ENCODE measurements at regions not wholly inside any gene's neighbourhood (a gene's known extent, or its start where the extent isn't known, plus 50 kb on each side); places are given as distances from the start of the nearest gene placed in this dataset.

DNA sequence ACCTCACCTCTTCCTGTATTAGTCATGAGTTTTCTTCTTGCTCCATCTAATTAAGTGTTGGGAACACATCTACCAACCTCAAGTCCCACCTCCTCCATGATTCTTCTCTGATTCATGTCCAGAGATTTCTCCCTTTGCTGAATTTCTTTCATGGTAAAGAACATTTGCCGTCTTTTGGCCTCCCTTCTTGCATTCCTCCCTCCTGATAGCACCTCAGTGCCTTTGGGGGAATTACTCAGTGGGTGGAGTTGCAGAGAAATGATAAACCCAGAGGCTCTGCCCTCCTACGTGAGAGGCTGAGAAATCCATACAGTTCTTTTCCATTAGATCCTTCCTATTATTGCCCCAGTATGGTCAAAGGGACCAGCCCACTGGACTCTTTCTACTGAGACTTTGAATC lies 651.9 kb downstream of the SLC4A3 start:
- DNase-seq (ENCODE audit: low spot score) = peak; percentile 33

DNA sequence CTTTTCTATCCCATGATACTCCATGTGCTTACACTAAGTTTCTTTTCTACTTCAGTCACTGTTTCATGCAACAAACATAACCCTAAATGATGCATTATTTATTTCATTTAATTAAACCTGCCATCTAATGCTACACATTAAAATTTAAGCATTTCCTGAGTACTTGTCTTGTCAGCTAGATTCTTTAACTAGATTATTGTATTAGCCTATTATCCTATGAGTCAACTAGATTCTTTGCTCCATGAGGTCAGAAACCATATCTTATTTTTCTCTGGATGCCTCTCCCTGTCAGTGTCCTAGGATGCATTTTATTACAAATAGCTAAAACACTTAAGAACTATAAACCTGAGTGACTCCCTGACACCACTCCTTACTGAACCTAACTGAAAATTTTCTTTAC lies 652.4 kb downstream of the SLC4A3 start:
- DNase-seq (ENCODE audit: low spot score) = no peak

DNA sequence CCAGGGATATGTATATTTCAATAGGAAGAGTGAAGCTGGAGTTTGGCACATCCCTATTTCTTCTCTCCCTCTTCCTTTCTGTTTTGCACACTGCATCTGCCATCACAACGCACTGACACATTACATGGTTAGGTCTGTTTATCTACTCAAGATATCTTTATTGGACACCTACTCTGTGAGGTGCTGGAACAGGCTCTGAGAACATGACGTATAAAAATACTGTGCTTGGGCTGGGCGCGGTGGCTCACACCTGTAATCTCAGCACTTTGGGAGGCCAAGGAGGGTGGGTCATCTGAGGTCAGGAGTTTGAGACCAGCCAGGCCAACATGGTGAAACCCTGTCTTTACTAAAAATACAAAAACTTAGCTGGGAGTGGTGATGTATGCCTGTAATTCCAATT lies 653.3 kb downstream of the SLC4A3 start:
- DNase-seq (ENCODE audit: low spot score) = no peak

DNA sequence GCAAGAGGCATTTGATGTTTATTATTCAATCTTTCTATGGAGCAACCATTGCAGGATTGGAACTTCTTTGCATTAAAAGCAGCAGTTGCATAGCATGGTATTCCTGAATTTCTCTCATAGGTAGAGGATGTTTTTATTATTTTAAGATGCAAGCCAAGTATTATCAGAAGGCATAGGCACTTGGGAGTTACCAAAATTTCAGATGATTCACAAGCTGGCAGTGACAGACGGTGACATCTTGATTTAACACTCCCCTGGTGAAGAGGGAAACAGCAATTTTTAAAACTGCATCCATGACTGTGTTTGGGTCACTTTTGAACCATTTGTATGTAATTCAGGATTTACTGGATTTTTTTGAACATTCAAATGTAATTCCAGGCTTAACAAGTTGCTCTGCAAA lies 654.3 kb downstream of the SLC4A3 start:
- DNase-seq (ENCODE audit: low spot score) = no peak

- no peak for DNase-seq (ENCODE audit: low spot score)
These were observed 654.8 kb downstream of the SLC4A3 start for GRCh38 chr2:220282236-220282635.

GRCh38 chr2:220293966-220294365 lies 666.5 kb downstream of the SLC4A3 start:
- DNase-seq (ENCODE audit: low spot score) = no peak

- no peak for DNase-seq (ENCODE audit: low spot score)
These were observed 668.7 kb downstream of the SLC4A3 start for GRCh38 chr2:220296174-220296573.

DNA sequence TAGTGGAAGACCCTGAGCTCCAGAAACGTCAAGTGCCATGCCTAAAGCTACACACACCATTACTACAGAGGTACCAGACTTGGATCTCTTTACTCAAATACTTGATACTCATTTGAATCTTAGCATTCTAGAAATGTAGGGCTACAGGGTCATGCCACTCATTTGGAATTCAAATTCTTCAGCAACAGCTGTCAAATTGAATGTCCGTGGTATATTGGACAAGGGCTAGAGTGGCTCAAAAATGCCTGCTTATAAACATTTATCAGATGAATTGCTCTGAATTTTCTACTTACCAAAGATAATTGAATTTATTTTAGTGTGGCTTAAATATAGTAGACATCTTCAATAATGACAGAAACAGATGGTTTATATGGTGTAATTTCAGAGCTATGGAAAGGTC lies 669.7 kb downstream of the SLC4A3 start:
- DNase-seq (ENCODE audit: low spot score) = no peak

- DNase-seq (ENCODE audit: low spot score) = no peak
These were observed 673.4 kb downstream of the SLC4A3 start for GRCh38 chr2:220300806-220301205.

DNA sequence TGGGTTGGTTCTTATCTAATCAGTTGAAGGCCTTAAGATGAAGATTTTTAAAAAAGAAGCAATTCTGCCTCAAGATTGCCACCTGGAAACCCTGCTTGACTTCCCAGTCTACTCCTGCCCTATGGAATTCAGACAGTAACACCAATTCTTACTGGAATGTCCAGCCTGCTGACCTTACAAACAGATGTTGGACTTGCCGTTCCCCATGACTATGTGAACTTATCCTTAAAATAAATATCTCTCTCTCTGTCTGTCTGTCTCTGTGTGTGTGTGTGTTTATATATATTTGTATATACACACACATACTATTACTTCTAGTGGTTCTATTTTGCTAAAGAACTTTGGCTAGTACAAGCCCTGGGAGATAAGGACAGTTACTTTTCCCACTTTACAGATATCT lies 675.3 kb downstream of the SLC4A3 start:
- no peak for DNase-seq (ENCODE audit: low spot score)

GRCh38 chr2:220309215-220309614 lies 681.8 kb downstream of the SLC4A3 start:
- DNase-seq (ENCODE audit: low spot score) = no peak

- no peak for DNase-seq (ENCODE audit: low spot score)
These were observed 683.0 kb downstream of the SLC4A3 start for GRCh38 chr2:220310451-220310861.

- DNase-seq (ENCODE audit: low spot score) = no peak
These were observed 687.8 kb downstream of the SLC4A3 start for GRCh38 chr2:220315098-220315823.

DNA sequence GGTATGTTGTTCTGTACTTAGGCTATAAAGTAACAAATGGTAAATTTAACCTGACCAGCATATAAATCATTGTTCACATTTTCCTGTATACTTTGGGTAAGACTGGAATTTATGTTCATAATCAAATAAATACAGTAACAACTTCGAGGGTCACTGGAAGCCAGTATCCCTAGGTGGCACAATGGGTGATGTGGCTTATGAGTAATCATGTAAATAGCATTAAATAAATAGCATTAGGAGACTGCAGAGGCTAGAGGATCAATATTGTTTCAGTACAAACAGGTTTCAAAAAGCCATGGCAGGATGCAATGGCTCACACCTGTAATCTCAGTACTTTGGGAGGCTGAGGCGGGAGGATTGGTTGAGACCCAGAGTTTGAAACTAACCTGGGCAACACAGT lies 690.6 kb downstream of the SLC4A3 start:
- no peak for DNase-seq (ENCODE audit: low spot score)

DNA sequence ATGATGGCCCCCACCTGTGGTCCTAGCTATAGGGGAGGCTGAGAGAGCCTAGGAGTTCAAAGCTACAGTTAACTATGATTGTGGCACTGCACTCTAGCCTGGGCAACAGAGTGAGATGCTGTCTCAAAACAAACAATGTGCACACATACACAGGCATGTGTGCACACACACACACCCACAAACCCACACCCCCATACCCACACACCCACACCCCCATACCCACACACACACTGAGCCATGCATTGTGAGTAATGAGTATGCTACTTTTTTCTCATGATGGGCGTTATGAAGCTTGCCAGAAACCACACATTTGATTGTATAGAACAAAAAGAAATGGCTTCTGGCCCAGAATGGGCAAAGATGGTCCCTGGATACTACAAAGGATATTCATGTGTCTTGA lies 691.1 kb downstream of the SLC4A3 start:
- no peak for DNase-seq (ENCODE audit: low spot score)

DNA sequence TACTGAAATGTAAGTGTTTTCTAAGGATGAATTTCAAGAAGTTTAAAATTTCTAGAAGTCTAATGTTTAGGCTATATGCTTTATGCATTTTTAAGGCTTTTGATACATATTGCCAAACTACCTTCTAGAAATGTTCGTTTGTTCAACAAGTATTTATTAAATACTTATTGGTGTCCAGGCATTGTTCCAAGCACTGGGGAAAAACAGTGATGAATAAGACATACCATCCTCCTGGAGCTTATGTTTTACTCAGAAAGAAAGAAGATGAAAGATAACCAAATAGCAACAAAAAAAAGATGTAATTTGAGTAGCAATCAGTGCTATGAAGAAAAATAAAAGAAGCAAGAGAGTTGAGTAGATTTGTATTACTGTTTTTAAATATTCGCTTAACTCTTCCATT lies 692.9 kb downstream of the SLC4A3 start:
- no peak for DNase-seq (ENCODE audit: low spot score)

GRCh38 chr2:220332886-220333285 lies 705.5 kb downstream of the SLC4A3 start:
- no peak for DNase-seq (ENCODE audit: low spot score)

DNA sequence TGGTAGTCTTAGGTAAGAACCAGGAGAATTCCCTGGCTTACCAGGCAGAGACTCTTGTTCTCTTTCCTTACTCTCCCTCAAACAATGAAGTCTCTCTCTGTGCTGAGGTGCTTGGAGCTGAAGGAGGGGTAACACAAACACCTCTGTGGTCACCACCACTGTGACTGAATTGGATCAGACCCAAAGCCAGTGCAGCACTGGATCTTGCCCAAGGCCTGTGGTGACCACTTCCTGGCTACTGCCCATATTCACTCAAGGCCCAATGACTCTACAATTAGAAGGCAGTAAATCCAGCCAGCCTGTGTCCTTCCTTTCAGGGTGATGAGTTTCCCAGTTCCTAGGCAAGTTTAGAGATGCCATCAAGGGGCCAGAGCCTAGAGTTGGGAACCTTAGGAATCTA lies 706.8 kb downstream of the SLC4A3 start:
- no peak for DNase-seq (ENCODE audit: low spot score)

DNA sequence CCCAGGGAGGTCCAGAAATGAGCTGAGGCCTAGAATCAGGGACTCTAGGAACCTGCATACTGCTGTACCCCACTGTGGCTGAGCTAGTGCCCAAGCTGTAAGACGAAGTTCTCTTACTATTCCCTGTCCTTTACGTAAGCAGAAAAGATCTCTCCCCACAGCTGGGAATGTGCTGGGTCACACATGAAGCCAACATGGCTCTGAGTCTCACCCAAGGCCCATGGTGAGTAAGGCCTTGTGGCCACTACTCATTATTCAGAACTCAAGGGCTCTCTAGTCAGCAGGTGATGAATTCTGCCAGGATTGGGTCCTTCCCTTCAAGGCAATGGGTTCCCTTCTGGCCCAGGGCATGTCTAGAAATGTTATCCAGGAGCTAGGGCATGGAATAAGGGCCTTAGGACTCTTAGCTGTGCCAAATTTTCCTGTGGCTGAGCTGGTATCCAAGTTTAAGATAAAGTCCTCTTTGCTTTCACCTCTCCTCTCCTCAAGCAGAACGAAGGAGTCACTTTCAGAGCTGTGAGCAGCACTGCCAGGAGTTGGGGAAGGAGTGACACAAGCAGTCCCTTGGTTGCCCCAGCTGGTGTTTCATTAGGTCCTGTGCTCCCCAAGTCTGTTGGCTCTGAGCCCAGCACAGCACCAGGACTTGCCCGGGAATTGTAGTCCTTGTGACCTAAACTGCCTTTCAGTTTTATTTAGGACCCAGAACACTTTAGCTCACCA lies 707.6 kb downstream of the SLC4A3 start:
- DNase-seq (ENCODE audit: low spot score) = no peak

- DNase-seq (ENCODE audit: low spot score) = no peak
These were observed 708.1 kb downstream of the SLC4A3 start for GRCh38 chr2:220335591-220335915.

- no peak for DNase-seq (ENCODE audit: low spot score)
These were observed 709.3 kb downstream of the SLC4A3 start for GRCh38 chr2:220336771-220337170.

GRCh38 chr2:220337611-220338440 lies 710.4 kb downstream of the SLC4A3 start:
- no peak for DNase-seq (ENCODE audit: low spot score)

GRCh38 chr2:220341014-220341413 lies 713.6 kb downstream of the SLC4A3 start:
- DNase-seq (ENCODE audit: low spot score) = no peak

Data from AG08396 (cell line).